OCI-LY3 (cell line): ENCODE measurements at regions not wholly inside any gene's neighbourhood (a gene's known extent, or its start where the extent isn't known, plus 50 kb on each side); places are given as distances from the start of the nearest gene placed in this dataset.

Source experiments
- H2AFZ ChIP-seq: fragments of 200-600, 300-600 bp; shearing (Covaris generic); 2 replicates; pipeline ENCODE4 v1.6.0; 2014; ENCODE audit warnings: antibody characterized with exemption, low read depth, low read length
- H3K27ac ChIP-seq: fragments of 200-600, 300-600 bp; sonication (generic); 2 replicates; pipeline ENCODE4 v1.5.1; 2014; ENCODE audit warnings: mild to moderate bottlenecking, low read length, moderate library complexity, mixed read lengths
- H3K27me3 ChIP-seq: fragments of 200-600, 300-600 bp; sonication (generic); 2 replicates; pipeline ENCODE4 v1.6.1; 2014; ENCODE audit warnings: low read depth, low read length, mixed read lengths
- H3K36me3 ChIP-seq: fragments of 200-600, 300-600 bp; sonication (generic); replicated peaks from 2 replicates; pipeline ENCODE3; 2014; ENCODE audit warnings: low read depth, low read length, mixed read lengths
- H3K4me1 ChIP-seq: fragments of 300-600, 200-600 bp; sonication (generic); 2 replicates; pipeline ENCODE4 v1.6.1; 2014; ENCODE audit warnings: low read length, mixed read lengths
- H3K4me2 ChIP-seq: fragments of 200-600, 300-600 bp; sonication (generic); 2 replicates; pipeline ENCODE4 v1.6.1; 2014; ENCODE audit warnings: low read length, mixed read lengths
- H3K4me3 ChIP-seq: fragments of 300-600, 200-600 bp; sonication (generic); 2 replicates; pipeline ENCODE4 v1.5.1; 2014; ENCODE audit warnings: antibody characterized with exemption, mild to moderate bottlenecking, low read length, moderate library complexity
- H3K79me2 ChIP-seq: fragments of 300-600, 200-600 bp; shearing (Covaris generic); 2 replicates; pipeline ENCODE4 v1.6.1; 2014; ENCODE audit warnings: mild to moderate bottlenecking, low read length, mixed read lengths
- H3K9ac ChIP-seq: fragments of 300-600, 200-600 bp; shearing (Covaris generic); 2 replicates; pipeline ENCODE4 v1.6.0; 2014; ENCODE audit warnings: mild to moderate bottlenecking, low read length, moderate library complexity
- H3K9me3 ChIP-seq: fragments of 200-600, 300-600 bp; shearing (Covaris generic); 2 replicates; pipeline ENCODE4 v1.6.1; 2014; ENCODE audit warnings: low read length, mixed read lengths; ENCODE audit not compliant: insufficient read depth
- H4K20me1 ChIP-seq: fragments of 200-600, 300-600 bp; sonication (generic); 2 replicates; pipeline ENCODE4 v1.6.1; 2016; ENCODE audit warnings: low read length, mixed read lengths; ENCODE audit not compliant: insufficient read depth
- CTCF ChIP-seq: fragments of 200-600, 300-600 bp; sonication (generic); IDR thresholded peaks from 2 replicates; pipeline ENCODE4 v1.5.1; 2014; ENCODE audit warnings: antibody characterized with exemption, low read length, low read depth
- EZH2phosphoT487 ChIP-seq: fragments of 200-600 bp; shearing (Covaris generic); IDR thresholded peaks from 2 replicates; pipeline ENCODE4 v1.6.1; 2018; ENCODE audit warnings: antibody characterized with exemption, mixed run types, low read depth

- no peak overlapping the region for H2AFZ ChIP-seq
- no peaks in the 10 kb centered on the region for H4K20me1 ChIP-seq
Observed at GRCh38 chr5:18686253-18686652, 1052.0 kb downstream of the TAF11L14 start.

GRCh38 chr5:18687429-18687828 is 1053.2 kb downstream of the TAF11L14 start:
- Histone ChIP-seq H3K9ac (no peak overlapping the region), H3K4me1 (no peaks in the 10 kb centered on the region), H3K4me2 (no peak overlapping the region), H2AFZ (no peak overlapping the region), H3K4me3 (no peak overlapping the region), H3K9me3 (no peaks in the 10 kb centered on the region), H4K20me1 (no peaks in the 10 kb centered on the region), H3K27me3 (no peaks in the 10 kb centered on the region), H3K27ac (no peak overlapping the region), H3K79me2 (no peaks in the 10 kb centered on the region), H3K36me3 (no peaks in the 10 kb centered on the region)
- TF ChIP-seq EZH2phosphoT487 (no peak), CTCF (no peak)

More at GRCh38 chr5:18686253-18686652, 1052.0 kb downstream of the TAF11L14 start:
- no peak overlapping the region for H3K27ac ChIP-seq
- H3K4me1 ChIP-seq = no peaks in the 10 kb centered on the region
- H3K79me2 ChIP-seq = no peaks in the 10 kb centered on the region
- TF ChIP-seq EZH2phosphoT487 (no peak), CTCF (no peak)
- no peak overlapping the region for H3K4me2 ChIP-seq
- H3K27me3 ChIP-seq = no peaks in the 10 kb centered on the region
- H3K9me3 ChIP-seq = no peaks in the 10 kb centered on the region
- no peak overlapping the region for H3K9ac ChIP-seq
- no peaks in the 10 kb centered on the region for H3K36me3 ChIP-seq
- H3K4me3 ChIP-seq = no peak overlapping the region

- H2AFZ ChIP-seq = no peak overlapping the region
- no peaks in the 10 kb centered on the region for H4K20me1 ChIP-seq
- no peak overlapping the region for H3K4me3 ChIP-seq
- no peaks in the 10 kb centered on the region for H3K9me3 ChIP-seq
- H3K27me3 ChIP-seq = no peaks in the 10 kb centered on the region
- H3K9ac ChIP-seq = no peak overlapping the region
- H3K36me3 ChIP-seq = no peaks in the 10 kb centered on the region
- no peak overlapping the region for H3K27ac ChIP-seq
- peaks cover 25% of the 10 kb centered on the region for H3K4me1 ChIP-seq
- no peak overlapping the region for H3K4me2 ChIP-seq
- TF ChIP-seq EZH2phosphoT487 (no peak), CTCF (no peak)
- no peaks in the 10 kb centered on the region for H3K79me2 ChIP-seq
Observed at GRCh38 chr5:18699681-18700080, 1065.4 kb downstream of the TAF11L14 start.

- H3K4me3 ChIP-seq = no peak overlapping the region
- H3K4me2 ChIP-seq = peak overlapping the region; percentile 11; the same call in 1 of the 2 replicates
- no peaks in the 10 kb centered on the region for H4K20me1 ChIP-seq
- H2AFZ ChIP-seq = no peak overlapping the region
- no peaks in the 10 kb centered on the region for H3K36me3 ChIP-seq
- no peaks in the 10 kb centered on the region for H3K9me3 ChIP-seq
- H3K79me2 ChIP-seq = no peaks in the 10 kb centered on the region
- no peaks in the 10 kb centered on the region for H3K27me3 ChIP-seq
- H3K27ac ChIP-seq = no peak overlapping the region
- H3K9ac ChIP-seq = no peak overlapping the region
- TF ChIP-seq CTCF (no peak), EZH2phosphoT487 (no peak)
- H3K4me1 ChIP-seq = peaks cover 21% of the 10 kb centered on the region
Observed at GRCh38 chr5:18702821-18703220, 1068.6 kb downstream of the TAF11L14 start.
